ENCODE measurements at regions not wholly inside any gene's neighbourhood (a gene's known extent, or its start where the extent isn't known, plus 50 kb on each side); places are given as distances from the start of the nearest gene placed in this dataset.

- H3K4me2 ChIP-seq (replicated peaks; ENCODE audit: extremely low read depth, low read length, poor library complexity, severe bottlenecking), result no peak overlapping the region
Observed at GRCh38 chr6:82612475-82613039, 248.9 kb downstream of the TPBG start.

GRCh38 chr6:82614518-82614917, 250.9 kb downstream of the TPBG start:
- no peak overlapping the region for H3K4me3 ChIP-seq (replicated peaks in 1 of 3; ENCODE audit: low read depth in 2 of 3, low read length in 3 of 3)
- no peaks in the 10 kb centered on the region for H3K79me2 ChIP-seq (ENCODE audit: insufficient read depth, low read length)
- H3K27ac Mint-ChIP-seq, result no peak overlapping the region
- TF ChIP-seq, protein P1, sequence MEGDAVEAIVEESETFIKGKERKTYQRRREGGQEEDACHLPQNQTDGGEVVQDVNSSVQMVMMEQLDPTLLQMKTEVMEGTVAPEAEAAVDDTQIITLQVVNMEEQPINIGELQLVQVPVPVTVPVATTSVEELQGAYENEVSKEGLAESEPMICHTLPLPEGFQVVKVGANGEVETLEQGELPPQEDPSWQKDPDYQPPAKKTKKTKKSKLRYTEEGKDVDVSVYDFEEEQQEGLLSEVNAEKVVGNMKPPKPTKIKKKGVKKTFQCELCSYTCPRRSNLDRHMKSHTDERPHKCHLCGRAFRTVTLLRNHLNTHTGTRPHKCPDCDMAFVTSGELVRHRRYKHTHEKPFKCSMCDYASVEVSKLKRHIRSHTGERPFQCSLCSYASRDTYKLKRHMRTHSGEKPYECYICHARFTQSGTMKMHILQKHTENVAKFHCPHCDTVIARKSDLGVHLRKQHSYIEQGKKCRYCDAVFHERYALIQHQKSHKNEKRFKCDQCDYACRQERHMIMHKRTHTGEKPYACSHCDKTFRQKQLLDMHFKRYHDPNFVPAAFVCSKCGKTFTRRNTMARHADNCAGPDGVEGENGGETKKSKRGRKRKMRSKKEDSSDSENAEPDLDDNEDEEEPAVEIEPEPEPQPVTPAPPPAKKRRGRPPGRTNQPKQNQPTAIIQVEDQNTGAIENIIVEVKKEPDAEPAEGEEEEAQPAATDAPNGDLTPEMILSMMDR (IDR thresholded peaks at IDR 0.05), result no peak
- H3K9ac ChIP-seq (ENCODE audit: insufficient read depth, low read length, poor library complexity, severe bottlenecking), result no peak overlapping the region
- WGBS (ENCODE audit: insufficient coverage), result 0% methylated on average over 2 of the region's 3 CpGs
- peaks cover 0 to 2% (median 0%) of the 10 kb centered on the region in 7 donors for H3K9me3 Mint-ChIP-seq
- no peaks in the 10 kb centered on the region for H3K9me3 ChIP-seq (replicated peaks in 1 of 2; ENCODE audit: control insufficient read depth in 1 of 2, insufficient read depth in 1 of 2, low read length in 2 of 2)
- H3K27ac ChIP-seq (ENCODE audit: low read depth in 1 of 2, low read length in 2 of 2), result no peak overlapping the region
- H3K4me1 Mint-ChIP-seq, result no peaks in the 10 kb centered on the region
- no peaks in the 10 kb centered on the region for H3K36me3 ChIP-seq (replicated peaks in 1 of 2; ENCODE audit: control insufficient read depth in 1 of 2, insufficient read depth in 2 of 2, low read length in 2 of 2)
- H3K4me1 ChIP-seq (ENCODE audit: control insufficient read depth in 1 of 2, insufficient read depth in 2 of 2, low read length in 2 of 2), result no peaks in the 10 kb centered on the region
- no peaks in the 10 kb centered on the region for H3K27me3 Mint-ChIP-seq (ENCODE audit: low read depth in 3 of 3)
- no peak overlapping the region for H3K4me3 Mint-ChIP-seq
- H2AFZ ChIP-seq (ENCODE audit: insufficient read depth, low read depth, low read length, poor library complexity, severe bottlenecking), result no peak overlapping the region
- DNase-seq, result no peak
- intact Hi-C loops (cut with micrococcal nuclease), result no loop called here
- no peak overlapping the region for H3K4me2 ChIP-seq (replicated peaks; ENCODE audit: extremely low read depth, low read length, poor library complexity, severe bottlenecking)
- no peaks in the 10 kb centered on the region for H3K27me3 ChIP-seq (ENCODE audit: control insufficient read depth in 2 of 2, insufficient read depth in 2 of 2, low read length in 2 of 2)
- H3K36me3 Mint-ChIP-seq, result no peaks in the 10 kb centered on the region
- H4K20me1 ChIP-seq (ENCODE audit: insufficient read depth, low read length), result no peaks in the 10 kb centered on the region

More at GRCh38 chr6:82612475-82613039, 248.9 kb downstream of the TPBG start:
- H3K36me3 ChIP-seq (replicated peaks in 1 of 2; ENCODE audit: control insufficient read depth in 1 of 2, insufficient read depth in 2 of 2, low read length in 2 of 2), result no peaks in the 10 kb centered on the region
- TF ChIP-seq, protein P1 (IDR thresholded peaks at IDR 0.05), result no peak
- H2AFZ ChIP-seq (ENCODE audit: insufficient read depth, low read depth, low read length, poor library complexity, severe bottlenecking), result no peak overlapping the region
- H3K9ac ChIP-seq (ENCODE audit: insufficient read depth, low read length, poor library complexity, severe bottlenecking), result no peak overlapping the region
- no peaks in the 10 kb centered on the region for H3K9me3 Mint-ChIP-seq
- no peaks in the 10 kb centered on the region for H3K79me2 ChIP-seq (ENCODE audit: insufficient read depth, low read length)
- no peak overlapping the region for H3K27ac ChIP-seq (ENCODE audit: low read depth in 1 of 2, low read length in 2 of 2)
- no peaks in the 10 kb centered on the region for H3K36me3 Mint-ChIP-seq
- no peak overlapping the region for H3K4me3 ChIP-seq (replicated peaks in 1 of 3; ENCODE audit: low read depth in 2 of 3, low read length in 3 of 3)
- no peaks in the 10 kb centered on the region for H3K4me1 ChIP-seq (ENCODE audit: control insufficient read depth in 1 of 2, insufficient read depth in 2 of 2, low read length in 2 of 2)
- DNase-seq, result no peak
- no peaks in the 10 kb centered on the region for H3K27me3 ChIP-seq (ENCODE audit: control insufficient read depth in 2 of 2, insufficient read depth in 2 of 2, low read length in 2 of 2)
- intact Hi-C loops (cut with micrococcal nuclease), result no loop called here
- no peak overlapping the region for H3K4me3 Mint-ChIP-seq
- no peaks in the 10 kb centered on the region for H3K9me3 ChIP-seq (replicated peaks in 1 of 2; ENCODE audit: control insufficient read depth in 1 of 2, insufficient read depth in 1 of 2, low read length in 2 of 2)
- no peaks in the 10 kb centered on the region for H4K20me1 ChIP-seq (ENCODE audit: insufficient read depth, low read length)
- WGBS (ENCODE audit: insufficient coverage), result no CpG with 5 or more reads among the region's 1 CpG
- no peaks in the 10 kb centered on the region for H3K4me1 Mint-ChIP-seq
- no peak overlapping the region for H3K27ac Mint-ChIP-seq
- peaks cover 0 to 1% (median 0%) of the 10 kb centered on the region in 3 donors for H3K27me3 Mint-ChIP-seq (ENCODE audit: low read depth in 3 of 3)
